SIG-M5 (cell line): ENCODE measurements at regions not wholly inside any gene's neighbourhood (a gene's known extent, or its start where the extent isn't known, plus 50 kb on each side); places are given as distances from the start of the nearest gene placed in this dataset.
"Not testable (repeated sequence)": the region's sequence is repeated elsewhere in the genome, so short reads cannot be mapped to it uniquely, and the experiment has no call there.

ENCODE experiments used
- DNase-seq: peaks from one replicate; lab custom pipeline; 2025; lab: John Stamatoyannopoulos, UW

DNA sequence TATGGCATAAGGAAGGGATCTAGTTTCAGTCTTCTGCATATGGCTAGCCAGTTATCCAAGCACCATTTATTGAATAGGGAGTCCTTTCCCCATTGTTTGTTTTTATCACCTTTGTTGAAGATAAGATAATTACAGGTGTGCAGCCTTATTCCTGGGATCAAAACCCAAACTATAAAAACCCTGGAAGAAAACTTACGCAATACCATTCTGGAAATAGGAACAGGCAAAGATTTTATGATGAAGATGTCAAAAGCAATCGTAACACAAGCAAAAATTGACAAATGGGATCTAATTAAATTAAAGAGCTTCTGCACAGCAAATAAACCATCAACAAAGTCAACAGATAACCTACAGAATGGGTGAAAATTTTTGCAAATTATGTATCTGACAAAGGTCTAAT, 128.5 kb upstream of the DCN start:
- no peak for DNase-seq

DNA sequence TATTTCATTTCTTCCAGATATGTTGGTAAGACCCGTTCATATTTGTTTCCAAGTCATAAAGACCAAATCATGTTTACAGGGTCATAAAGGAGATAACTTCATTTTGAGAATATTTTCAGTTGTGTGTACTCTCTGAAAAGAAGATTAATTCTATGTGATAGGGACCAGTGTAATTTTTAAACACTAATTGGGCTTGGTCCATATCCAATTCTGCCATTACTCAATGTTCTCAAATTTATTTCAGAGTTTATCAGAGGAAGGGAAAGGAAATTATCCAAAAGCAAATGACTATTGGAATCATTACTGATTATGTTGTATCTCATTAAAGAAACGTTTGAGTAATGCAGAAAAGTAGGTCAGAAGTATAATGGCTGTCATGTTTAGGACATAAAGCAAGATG, 126.8 kb upstream of the DCN start:
- DNase-seq = no peak

DNA sequence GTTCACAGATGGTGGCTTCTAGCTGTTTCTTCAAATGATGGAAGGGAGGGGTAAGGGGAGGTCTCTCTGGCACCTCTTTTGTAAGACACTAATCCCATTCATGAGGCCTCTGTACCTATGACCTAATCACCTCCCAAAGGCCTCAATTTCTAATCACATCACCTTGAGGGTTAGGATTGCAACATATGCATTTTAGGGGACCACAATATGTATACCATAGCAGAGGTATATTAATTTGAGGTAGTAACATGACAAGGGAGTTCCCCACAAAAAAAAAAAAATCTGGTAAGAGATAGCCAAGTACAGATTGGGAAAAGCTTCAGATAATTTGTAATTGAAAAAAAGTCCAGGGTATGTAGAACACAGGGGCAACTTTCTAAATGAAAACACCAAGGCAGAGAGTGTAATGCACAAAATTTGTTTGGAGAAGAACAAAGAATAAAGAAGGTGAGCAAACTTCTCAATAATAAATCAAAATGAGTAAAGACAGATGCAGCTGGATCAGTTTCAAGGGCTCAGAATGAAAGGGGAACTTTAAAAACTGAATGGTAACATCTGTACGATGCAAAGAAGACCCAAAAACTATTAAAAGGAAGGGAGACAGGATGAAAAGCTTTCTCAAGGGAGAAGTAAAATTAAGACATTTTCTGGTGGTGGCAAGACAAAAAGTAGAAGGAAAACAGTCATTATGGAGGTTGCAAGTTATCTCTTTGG, 125.5 kb upstream of the DCN start:
- DNase-seq = no peak

DNA sequence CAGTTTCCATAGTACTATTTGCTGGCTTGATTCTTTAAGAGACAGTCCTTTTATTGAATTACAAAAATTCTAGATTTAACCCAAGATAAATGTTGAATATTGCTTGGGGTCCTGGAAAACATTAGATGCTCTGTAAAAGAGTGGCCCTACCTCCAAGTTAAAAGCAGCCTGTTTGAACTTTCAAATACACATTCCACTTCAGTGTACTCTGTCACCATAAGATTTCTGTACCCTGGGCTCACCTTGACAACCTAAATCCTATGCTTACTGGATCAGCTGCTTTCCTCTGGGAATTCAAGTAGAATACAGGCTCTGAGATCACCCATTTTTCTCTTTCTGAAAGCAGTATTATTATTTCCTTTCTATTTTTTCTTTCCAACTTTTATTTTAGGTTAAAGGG, 107.7 kb upstream of the DCN start:
- no peak for DNase-seq

DNA sequence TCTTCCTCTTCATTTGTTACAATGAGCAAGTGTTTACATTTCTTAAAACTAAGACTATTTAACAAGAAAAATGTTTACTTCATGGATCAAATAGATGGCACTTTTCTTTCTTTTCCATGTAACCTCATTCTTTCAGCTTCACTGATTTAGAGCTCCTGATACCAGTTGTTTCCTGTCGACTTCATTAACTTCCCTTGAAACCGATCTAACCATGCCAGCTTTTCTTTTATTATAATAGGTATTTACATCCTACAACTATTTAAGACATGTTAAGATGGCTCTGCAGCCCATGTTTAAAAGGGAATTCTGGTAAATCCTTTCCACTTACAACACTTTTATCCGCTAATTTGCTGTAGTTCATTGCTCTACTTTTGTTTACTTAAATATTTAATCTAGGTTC, 107.3 kb upstream of the DCN start:
- DNase-seq = no peak

DNA sequence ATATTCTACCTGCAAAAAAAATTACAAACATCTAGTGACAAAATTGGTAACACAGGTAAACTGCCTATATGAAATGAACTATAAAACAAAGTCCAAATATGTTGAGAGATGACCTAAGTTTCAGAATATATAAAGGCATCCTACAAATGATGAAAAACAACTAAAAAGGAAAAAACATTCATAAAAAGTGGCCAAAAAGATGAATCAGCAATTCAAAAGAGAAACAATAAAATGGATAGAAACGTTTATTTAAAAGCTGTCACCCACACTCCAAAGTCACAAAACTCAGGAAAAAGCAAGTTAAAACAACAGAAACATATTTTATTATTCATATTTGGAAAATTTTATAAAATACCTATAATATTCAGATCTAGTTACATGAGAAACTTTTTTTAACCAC, 106.5 kb upstream of the DCN start:
- DNase-seq = no peak

DNA sequence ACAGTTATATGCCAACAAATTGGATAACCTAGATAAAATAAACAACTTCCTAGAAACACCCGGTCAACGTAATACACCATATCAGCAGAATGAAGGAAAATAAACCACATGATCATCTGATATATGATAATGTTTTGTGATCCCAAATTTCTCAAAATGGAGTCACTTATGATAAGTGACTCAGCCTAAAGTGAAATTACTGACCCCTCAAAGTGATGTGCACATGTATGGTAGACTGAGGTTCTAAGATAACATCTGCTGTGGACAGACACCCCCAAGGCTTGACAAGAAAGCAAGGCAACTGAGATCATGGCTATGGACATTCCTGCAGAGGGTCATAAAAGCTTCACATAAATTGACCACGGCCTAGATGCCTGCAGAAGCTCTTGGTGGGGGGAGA, 105.1 kb upstream of the DCN start:
- no peak for DNase-seq

DNA sequence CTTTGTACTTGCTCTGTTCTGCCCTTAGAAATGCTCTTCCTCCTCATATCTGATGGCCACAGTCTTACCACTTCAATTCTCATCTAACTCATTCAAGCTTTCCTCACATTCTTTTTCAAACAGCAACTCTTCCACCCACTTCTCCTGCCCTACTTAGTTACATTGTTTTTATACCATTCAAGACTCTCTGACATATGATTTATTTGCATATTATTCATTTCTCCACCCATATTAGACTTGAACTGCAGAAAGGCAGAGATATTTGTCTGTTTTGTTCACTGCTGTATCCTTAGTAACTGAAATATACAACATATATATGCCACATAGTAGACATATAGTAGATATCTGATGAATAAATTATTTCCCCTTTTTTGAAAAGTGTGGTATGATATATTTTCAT, 95.5 kb upstream of the DCN start:
- DNase-seq = no peak

DNA sequence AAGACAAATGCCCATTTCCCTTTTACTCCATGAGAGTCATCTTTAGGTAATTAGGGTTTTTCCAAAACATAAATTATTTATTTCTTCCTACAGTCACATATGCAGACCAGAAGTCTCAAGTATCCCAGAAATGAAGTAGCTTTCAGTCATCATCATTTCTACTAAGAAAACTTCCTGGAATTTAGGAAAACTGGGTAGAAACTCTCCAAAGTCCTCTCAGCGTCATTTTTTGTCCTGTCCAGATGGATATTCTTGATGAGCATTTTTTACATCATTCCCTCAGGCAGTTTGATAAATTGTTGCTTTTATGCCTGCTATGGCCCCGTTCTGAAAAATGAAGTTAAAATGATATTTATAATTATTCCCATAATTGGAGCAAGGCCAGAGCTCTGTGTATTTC, 93.9 kb upstream of the DCN start:
- no peak for DNase-seq

DNA sequence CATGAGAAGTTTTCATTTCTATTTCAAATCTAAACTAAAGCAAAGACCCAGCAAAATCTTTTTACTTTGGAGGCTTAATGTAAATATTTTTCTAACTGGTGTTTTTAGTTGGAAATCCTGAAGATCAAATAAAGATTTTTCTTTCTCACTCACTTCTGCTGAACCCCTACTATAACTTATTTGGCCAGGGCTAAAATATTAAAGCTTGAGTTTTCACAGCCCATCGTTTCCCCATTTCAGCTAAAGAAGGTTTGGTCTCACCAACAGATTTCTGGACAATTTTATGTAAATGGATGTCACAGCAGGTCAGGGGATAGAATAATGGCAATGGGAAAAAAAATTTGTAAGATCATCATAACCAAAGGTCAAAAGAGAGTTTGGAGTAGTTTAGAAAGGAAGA, 92.7 kb upstream of the DCN start:
- DNase-seq = no peak

DNA sequence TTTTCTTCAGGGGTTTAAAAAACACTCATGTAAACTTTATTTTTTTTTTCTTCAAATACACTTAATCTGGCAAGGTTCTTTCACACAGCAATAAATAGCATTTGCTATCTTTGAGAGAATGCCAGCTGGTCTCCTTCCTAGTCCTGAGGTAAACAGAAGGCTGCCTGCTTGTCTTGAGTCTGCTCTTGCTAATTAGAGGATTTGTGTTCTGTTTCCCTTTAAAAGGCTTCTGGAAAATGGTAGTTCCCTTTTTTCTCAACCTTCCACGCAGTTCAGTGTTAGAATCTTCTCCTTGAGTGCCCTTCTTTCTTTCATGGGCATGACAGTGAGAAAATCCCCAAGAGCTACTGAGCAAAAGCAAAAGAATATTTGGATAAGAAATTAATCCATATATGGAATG, 92.3 kb upstream of the DCN start:
- no peak for DNase-seq

DNA sequence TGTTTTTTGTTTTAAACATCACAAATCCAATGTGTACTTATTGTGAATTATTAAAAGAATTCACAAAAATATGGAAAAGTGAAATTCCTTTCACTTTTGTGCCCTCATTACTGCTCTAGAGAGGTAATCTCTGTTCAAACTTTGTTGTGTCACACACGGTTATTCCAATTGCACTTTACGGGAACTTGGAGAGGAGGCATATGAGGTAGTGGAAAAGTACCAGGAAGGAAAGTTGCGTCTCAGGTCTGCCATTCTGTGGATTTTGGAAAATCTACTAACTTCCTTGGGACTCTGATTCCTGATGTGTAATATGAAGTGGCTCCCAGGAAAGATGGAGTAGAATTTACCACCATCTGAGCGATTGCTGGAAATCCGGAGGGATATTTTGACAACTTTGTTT, 90.9 kb upstream of the DCN start:
- no peak for DNase-seq

DNA sequence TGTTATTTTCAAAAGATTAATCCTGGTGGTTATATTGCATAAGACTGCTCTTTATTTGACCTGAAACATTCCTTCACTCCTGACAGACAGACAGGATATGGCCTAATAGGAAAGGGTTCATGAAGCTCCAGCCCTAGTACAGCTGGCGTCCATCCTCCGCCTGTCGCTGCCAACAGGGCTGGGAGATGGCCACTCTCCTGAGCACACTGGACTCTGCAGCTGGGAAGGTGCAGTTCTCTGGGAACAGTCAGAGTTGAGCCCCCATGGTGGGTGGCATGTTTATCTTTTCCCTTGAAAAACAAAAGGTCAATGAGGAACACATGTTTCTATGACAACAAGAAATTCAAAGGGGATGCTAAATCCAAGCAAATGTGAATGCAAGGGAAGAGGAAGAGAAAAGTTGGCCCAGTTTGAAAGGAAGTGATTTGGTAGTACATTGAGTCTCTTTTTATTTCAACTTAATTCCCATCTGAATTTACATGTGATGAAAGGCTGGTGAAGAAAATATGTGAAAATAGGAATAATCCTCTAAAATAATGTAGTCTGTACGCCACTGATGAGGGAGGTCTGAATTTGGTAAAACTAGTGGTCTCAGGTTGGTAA, 89.9 kb upstream of the DCN start:
- no peak for DNase-seq

DNA sequence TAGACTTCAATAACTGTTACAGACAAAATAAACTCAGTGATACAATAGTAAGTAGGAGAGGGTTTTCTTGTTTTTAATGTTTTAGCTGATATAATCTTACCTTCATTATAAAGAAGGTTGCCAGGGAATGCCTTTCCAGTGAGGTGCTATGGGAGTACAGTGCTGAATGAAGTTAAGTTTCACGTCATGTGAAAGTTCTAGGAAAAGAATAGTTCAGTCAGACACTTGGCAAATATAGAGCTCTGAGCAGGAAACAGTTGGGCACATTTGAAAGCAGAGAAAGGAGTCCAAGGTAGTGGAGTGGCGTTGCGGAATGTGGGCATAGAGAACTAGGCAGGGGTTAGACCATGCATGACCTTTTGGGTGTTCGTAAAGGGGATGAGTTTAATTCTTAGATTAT, 88.6 kb upstream of the DCN start:
- DNase-seq = no peak

DNA sequence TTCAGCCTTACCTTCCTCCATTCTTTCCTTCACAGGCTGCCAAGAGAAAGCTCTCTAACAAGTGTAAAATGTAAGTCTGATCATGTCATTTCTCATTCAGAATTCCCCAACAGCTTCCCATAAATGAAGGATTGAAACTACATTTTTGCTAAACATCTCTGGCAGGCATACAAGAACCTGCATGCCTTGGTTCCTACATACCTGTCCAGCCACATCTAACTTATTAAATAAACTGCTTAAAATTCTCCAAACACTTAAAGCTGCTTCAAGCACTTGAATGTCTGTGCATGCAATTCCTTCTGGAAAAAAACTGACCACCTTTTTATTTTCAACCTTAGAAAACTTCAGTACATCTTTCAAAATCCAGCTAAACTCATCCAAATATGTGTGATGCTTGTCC, 84.4 kb upstream of the DCN start:
- DNase-seq = no peak

DNA sequence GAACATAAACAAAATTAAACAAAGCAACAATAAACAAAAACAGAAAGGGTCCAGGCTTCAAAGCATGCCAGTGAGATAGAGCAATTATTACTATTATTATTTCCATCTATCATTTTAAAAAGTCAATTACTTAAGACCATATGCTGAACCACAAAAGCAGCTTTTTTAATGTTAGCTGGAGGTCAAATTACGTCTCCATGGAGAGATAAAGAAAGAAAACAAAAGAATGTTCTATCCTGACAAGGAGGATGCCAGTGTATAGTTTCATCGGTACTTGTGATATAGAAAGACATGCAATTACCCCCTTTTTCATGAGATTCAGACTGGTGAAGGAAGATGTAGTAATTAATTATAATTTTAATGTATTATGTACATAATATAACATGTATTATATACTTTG, 81.6 kb upstream of the DCN start:
- no peak for DNase-seq

DNA sequence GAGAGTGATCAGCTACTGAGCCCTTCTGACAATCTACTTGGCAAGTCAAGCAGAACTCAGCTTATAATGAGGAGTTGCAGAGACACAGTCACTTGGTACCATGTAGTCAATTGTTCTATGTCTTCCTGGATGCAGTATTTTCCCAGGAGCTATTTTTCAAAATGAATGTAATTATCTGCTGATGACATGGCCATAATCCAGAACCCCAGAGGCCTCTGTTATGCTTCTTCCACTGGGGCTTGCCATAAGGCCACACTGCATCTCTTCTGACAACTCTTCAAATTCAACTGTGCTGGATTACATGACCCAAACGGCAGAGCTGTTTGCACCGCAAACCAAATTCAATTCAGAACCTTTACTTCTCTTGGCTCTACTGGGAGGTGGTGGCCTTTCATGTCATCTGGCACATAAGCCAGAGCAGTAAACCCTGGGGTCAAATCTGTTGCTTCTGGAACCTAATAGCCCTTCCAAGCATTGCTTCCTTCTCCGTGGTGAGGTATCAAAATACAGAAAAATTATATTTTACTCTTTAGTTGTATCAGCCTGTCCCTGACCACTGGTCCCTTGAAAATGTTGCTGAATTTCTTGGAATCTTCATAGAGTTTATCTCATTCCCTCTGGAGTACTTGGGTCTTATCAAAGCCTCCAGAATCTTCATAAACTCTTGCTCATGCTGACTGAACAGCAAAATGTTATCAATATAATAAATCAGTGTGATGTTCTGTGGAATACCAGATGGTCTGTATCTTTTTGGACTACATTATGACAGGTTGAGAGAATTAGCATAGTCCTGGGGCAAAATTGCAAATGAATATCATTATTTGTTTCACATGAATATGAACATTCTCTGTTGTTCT, 79.4 kb upstream of the DCN start:
- no peak for DNase-seq

DNA sequence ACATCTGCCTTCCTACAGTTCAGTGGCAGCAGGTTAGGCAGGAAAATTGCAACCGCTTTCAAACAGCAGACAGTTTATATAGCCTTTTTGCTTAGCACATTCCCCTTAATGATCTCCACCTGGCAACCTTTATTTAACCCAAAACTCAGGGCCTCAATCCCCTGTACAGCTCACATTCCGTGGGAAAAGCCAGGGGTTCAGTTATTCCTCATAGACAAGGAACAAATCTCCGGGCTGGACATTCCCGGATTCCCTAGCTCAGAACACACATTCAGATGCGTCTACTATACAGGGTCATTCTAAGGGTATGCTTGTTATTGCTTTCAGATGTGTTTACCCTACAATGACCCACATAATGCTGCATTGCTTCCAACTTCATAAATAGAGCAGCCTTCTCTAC, 73.8 kb upstream of the DCN start:
- no peak for DNase-seq

DNA sequence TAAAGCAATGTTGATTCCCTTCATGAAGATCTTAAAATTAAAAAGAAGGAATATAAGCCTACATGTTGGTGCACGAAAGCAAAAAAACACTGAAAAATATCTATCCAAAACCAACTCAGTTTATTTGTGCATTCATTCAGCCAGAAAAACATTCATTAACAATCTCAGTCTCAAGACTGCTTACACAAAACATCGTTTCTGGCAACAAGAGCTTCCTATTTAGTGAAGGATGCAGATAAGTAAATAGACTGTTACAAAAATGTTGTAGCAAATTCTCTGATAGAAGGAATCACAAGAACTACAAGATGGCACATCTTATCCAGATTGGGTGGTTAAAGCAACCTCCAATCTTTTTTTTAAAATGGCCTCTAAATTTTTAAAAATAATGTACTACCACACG, 69.7 kb upstream of the DCN start:
- no peak for DNase-seq

DNA sequence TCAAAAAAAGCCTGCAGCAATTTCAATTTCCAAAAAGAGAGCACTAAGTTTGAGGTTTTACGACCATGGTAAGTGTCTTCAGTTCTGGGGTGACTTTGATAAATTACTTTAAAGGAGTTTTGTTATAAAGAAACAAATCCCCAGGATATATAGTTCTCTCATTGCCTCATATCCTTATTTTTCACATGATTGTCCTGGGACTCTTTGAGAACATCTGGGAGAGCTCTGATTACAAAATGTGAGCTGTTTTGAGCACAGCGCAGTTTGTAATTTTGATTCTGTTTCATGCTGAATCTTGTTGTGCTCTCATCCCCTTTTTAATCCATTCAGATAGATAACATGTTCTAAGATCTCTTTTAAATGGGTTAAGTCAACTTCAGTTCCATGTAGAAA, 67.7 kb upstream of the DCN start:
- DNase-seq = no peak

DNA sequence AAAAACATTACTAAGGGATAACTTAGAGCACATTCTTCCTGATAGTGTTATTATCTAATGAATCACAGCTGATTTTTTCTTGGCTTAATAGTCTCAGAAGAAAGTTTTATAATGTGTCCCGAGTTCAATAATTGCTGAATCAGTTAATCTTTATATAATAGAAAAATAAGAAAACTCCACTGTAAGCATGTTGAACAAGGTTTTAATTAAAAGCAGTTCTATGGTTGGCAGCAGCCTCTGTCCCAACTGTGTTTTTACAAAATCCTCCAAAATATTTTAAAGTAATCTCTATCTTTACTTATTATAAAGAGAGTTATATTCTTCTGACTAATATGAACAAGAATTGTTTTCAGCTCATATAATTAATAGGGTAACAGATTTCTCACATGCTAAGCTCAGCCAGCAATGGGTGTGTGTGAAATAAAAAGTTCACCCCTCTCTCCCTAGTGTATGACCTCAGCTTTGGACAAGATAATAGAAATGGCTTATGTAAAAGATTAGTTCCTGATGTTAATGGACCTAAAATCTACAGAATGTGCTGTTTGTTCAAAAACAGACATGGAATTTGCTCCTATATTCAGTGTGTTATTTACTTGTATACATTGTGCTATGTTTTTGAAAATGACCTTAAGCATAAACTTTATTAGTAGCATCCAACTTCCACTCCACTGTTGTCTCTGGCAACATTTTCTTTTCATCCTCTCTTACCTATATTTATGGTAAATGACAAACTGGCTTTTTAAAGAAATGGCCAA, 67.1 kb upstream of the DCN start:
- no peak for DNase-seq

DNA sequence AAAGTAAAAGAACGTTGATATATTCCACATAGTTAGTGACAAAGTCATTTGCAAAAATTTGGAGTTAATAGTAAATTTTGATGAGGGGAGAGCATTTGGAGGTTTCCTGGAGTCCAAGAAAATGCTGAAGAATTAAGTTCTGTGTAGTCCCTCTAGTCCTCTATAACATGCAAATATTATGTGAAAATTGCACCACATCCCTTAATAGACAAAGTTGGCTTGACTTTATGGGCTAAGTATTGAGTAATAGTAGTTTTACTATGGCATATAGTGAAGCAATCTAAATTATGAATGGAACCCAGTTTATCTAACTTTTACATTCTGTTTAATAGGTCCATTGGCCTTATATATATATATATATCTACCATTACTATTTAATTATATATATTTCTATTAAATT, 66.4 kb upstream of the DCN start:
- DNase-seq = no peak

DNA sequence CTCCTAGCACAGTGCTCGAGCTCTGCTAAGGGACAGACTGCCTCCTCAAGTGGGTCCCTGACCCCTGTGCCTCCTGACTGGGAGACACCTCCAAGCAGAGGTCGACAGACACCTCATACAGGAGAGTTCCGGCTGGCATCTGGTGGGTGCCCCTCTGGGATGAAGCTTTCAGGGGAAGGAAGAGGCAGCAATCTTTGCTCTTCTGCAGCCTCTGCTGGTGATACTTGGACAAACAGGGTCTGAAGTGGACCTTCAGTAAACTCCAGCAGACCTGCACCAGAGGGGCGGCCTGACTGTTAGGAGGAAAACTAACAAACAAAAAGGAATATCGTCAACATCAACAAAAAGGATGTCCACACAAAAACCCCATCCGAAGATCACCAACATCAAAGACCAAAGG, 60.6 kb upstream of the DCN start:
- DNase-seq = not testable (repeated sequence)
